Stimulated activated CD8-positive, alpha-beta memory T cell treated with anti-CD3 and anti-CD28 coated beads, Interleukin-4, amount 100 ng/mL, for 1 hour (primary cell): ENCODE measurements at regions not wholly inside any gene's neighbourhood (a gene's known extent, or its start where the extent isn't known, plus 50 kb on each side); places are given as distances from the start of the nearest gene placed in this dataset.

ENCODE experiments used
- DNase-seq, 2 donors: peaks; one replicate each; pipeline ENCODE4 v3.0.0-alpha.2; 2020; ENCODE audit warnings: low read depth in 2 of 2, low spot score in 1 of 2

DNA sequence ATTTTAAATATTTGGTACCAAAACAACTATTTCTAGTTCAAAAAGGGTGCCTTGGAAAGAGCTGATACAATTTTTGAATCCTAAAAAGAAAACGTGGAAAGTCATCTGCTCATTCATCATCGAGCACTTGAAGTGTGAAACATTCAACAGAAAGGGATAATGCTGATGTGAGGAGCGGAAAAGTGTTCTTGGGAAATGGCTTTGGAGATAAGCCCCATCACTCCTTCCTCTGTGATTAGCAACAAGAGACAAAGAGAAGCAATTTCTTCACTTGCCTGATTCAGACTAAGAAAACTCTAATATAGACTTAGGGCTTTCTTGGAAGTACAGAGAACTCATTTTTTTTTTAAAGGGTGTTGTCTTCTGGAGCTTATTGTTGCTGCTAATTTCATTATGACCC lies 74.9 kb downstream of the C9orf152 start:
- DNase-seq = no peak

DNA sequence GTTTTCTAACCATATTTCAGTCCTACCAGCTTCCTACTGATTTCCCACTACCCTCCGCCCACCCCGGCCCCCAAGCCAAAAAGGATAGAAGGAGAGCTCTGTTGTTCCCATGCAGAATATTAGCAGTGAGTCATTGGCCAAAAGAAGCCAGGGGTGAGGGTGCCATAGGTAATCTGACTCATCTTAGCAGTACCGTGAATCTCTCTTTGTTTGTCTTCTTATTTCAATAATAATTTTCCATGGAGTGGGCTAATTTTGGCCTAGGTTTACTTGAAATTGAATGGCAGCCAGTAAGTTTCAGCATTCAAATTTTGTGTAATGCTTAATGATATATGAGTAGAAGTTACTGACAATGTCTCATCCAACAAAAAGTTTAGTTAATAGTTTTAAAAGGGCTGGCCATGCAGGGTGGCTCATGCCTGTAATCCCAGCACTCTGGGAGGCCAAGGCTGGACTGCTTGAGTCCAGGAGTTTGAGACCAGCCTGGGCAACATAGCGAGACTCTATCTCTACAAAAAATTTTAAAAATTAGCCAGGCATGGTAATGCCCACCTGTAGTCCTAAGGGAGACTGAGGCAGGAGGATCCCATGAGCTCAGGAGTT lies 74.2 kb downstream of the C9orf152 start:
- DNase-seq = no peak

DNA sequence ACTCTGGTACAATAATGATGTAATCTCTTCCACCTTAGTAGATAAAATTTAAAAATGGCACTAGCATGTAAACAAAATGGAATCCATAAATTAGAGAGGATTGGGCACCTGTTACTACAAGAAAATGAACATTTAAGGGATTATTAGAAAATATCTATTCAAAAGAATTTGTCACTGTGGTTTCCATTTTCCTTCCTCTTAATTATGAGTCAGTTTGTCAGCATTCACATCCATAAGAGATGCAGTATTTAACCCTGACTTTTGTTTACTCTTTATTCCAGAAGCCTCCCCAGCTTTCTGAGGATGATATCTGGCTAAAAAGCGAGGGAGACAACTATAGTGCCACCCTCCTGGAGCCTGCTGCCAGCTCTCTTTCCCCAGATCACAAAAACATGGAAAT lies 72.1 kb downstream of the C9orf152 start:
- no peak for DNase-seq

DNA sequence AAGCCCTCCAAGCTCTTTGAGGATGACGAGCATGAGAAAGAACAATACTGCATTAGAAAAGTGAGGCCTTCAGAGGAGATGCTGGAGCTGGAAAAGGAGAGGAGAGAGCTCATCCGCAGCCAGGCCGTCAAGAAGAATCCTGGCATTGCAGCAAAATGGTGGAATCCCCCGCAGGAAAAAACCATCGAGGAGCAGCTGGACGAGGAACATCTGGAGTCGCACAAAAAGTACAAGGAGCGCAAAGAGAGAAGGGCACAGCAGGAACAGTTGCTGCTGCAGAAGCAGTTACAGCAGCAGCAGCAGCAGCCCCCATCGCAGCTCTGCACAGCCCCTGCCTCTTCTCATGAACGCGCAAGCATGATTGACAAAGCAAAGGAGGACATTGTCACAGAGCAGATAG lies 71.2 kb downstream of the C9orf152 start:
- no peak for DNase-seq

DNA sequence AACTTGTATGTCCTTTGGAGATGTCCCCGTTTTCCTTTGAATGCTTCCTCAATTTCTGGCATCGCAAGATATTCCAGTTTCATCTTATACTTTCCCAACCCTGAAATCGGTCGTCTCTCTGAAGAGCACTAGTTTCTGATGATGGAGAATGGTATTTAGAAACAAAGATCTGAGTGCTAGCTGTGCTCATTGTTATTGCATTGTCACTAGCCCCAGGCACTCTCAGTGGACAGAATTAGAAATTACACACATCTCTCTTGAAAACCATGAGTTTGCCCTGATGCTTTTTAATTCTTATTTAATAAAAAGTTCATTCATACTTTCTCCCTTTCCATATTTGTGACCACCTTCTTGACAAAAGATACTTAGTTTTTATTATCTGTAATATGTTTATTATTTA lies 67.7 kb downstream of the C9orf152 start:
- DNase-seq = no peak

DNA sequence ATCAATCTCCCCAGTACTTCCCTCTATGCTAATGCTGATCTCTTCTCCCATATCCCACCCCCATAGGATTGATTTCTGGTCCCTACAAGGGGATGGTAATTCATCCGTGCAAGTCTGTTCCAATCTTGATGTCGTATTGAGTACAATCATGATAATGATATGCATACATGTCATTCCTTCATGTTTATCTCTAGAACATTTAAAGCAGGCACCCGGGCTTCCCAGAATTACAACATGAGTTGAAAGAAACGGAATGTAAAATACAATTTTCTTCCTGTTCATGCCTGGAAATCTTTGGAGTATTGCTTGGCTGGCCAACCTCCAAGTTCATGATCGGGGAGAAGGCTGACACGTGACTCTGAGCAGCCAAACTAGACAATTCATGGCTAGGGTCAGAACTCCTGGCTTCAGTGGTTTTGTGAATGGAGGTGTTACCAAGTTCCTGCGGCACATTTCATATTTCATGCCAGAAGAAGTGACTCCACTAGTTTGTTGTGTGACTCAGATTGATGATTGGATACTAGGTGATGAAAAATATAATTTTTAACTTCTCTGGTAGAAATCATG lies 66.6 kb downstream of the C9orf152 start:
- DNase-seq = no peak

DNA sequence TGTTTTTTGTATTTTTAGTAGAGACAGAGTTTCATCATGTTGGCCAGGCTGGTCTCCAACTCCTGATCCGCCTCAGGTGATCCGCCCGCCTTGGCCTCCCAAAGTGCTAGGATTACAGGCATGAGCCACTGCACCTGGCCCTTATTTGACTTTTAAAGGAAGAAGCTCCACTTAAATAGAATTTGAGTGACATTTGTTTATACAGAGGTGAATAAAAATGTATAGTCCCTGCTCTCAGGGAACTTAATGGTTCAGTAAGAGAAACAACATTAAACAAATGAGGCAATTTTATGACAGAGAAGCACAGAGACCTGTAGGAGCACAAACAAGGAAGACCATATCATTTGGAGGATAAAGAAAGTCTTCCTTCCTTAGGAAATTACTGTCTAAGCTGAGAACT lies 65.7 kb downstream of the C9orf152 start:
- no peak for DNase-seq

DNA sequence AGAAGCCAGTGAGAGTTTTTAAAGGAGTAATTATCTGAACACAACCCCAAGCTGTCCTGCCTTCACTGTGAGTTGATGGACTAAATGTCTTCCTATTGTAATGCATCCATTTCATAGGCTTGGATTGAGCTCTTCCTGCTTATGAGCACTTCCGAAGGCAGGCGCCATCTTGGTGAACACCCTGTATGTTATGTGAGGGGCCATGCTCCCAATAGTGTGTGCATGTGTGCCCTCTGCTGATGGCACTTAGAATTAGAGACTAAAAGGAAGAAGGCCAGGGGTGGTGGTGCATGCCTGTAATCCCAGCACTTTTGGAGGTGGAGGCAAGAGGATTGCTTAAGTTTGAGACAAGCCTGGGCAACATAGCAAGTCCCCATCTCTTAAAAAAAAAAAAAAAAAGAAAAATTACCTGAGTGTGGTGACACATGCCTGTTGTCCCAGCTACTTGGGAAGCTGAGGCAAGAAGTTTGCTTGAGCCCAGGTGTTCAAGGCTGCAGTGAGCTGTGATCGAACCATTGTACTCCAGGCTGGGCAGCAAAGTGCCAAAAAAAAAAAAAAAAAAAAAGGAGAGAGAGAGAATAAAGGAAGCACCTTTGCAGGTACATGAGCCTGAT lies 65.0 kb downstream of the C9orf152 start:
- DNase-seq = no peak

DNA sequence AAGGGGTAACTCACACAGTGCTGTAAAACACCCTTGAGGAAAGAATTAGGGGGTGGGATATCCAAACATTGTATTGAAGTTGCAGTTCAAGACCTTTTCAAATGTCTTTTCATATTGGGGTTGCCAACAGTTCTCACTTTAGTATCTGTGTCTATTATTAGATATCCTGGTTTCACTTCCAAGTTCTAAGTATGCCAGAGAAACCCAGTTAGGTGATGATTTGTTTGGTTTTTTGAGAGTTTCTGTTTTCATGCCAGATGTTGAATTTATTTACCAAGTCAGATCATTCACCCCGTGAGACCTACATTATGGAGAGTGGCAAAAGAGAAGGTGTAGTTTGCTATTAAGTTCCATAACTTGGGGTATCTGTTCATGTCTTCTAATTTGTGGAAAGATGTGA lies 64.5 kb downstream of the C9orf152 start:
- no peak for DNase-seq

DNA sequence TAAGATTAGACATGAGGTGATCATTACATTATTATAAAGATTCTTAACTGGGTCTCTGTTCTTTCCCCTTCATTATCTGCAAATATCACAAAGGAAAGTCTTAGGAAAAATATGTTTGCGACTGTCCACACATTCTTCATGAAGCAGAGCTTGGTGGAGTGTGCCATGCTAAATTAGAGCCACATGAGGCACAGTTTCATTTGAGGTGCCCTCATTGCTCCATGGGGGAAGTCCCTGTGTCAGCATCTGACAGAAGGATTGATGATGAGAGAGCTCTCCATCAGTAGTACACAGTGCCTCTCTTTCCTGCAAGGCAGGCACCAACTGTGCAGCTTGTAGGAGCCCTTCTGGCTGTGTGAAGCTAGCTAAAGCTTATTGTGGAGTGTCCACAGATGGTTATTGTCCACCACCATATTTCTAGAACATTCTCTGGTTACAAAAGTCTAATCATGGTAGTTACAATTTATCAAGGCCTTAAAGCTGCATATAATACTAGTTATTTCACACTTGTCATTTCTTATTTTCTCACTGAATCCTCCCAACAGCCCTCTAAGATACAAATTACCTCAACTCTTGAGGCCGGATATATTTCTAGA lies 63.9 kb downstream of the C9orf152 start:
- no peak for DNase-seq

DNA sequence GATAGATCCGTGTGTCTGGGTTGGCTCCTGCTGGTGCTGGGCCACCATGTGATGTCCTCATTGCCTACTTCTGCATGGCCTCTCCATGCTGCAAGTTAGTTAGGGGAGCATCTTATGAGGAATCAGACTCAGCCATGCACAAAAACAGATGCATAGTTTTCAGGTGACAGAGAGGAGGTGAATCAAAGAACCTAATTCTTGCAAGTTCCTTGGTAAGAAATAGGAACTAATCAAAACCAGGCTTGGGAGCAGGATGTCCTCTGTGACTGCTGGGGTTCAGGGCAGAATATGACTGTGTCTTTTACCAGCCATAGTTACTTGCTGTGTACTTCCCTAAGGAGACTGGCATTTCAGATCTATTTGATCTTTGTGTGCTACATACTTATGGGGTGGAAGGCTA lies 61.6 kb downstream of the C9orf152 start:
- DNase-seq = no peak

DNA sequence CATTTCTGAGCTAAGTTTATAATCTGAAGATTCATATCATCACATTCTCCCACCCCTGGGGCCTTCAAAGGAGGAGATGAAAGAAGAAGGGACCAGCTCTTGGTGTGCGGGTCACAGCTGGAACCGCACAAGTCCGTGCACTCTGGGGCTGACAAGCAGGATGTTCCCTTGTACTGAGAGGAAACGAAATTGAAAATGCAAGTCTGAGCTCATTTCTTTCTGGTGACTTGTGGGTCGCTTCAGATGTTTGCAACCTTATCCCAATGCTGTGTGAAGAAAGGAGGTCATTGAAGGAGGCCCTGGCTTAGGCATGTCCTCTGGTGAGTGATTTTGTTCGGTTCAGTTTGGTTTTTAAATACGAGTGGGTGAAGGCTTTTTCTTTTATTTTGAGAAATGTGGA lies 59.6 kb downstream of the C9orf152 start:
- DNase-seq = no peak

DNA sequence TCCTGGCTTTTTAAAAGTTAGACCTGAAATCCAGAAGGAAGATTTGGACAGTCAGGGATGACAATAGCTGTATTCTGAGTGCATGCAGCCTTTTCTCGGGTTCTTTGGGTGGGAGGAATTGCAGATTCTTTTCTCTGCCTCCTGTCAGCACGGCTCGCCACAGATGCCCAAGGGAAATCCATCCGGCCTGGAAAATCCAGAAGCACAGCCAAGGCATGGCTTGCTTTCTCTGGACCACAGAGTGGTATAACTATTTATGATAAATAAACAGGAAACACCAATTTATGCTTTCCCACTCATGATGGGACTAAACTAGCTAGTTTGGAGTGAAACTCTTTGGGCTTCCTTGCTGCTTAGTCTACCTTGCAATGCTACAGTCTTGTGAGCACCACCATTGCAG lies 59.1 kb downstream of the C9orf152 start:
- no peak for DNase-seq
